Activated T-helper 17 cell treated with anti-CD3 and anti-CD28 coated beads, Interleukin-2, amount 50 U/mL, for 72 hours (primary cell): ENCODE measurements at regions not wholly inside any gene's neighbourhood (a gene's known extent, or its start where the extent isn't known, plus 50 kb on each side); places are given as distances from the start of the nearest gene placed in this dataset.

Experiments used
- ATAC-seq: fragments of 150-1000 bp; cut with Tn5 transposase; replicated peaks from 2 replicates; pipeline ENCODE4 v1.10.0; 2021; ENCODE audit warnings: mild to moderate bottlenecking, moderate library complexity
- H3K27ac Mint-ChIP-seq: one replicate; pipeline ENCODE4 v1.8.0; 2022; ENCODE audit warnings: mixed read lengths
- H3K27me3 Mint-ChIP-seq: one replicate; pipeline ENCODE4 v1.8.0; 2022; ENCODE audit warnings: mixed read lengths
- H3K36me3 Mint-ChIP-seq: one replicate; pipeline ENCODE4 v1.8.0; 2022; ENCODE audit warnings: low read depth, mild to moderate bottlenecking, mixed read lengths
- H3K4me1 Mint-ChIP-seq: one replicate; pipeline ENCODE4 v1.8.0; 2022; ENCODE audit warnings: mixed read lengths
- H3K4me3 Mint-ChIP-seq: one replicate; pipeline ENCODE4 v1.8.0; 2022; ENCODE audit warnings: mild to moderate bottlenecking, mixed read lengths
- H3K9me3 Mint-ChIP-seq: one replicate; pipeline ENCODE4 v1.8.0; 2022; ENCODE audit warnings: mixed read lengths

DNA sequence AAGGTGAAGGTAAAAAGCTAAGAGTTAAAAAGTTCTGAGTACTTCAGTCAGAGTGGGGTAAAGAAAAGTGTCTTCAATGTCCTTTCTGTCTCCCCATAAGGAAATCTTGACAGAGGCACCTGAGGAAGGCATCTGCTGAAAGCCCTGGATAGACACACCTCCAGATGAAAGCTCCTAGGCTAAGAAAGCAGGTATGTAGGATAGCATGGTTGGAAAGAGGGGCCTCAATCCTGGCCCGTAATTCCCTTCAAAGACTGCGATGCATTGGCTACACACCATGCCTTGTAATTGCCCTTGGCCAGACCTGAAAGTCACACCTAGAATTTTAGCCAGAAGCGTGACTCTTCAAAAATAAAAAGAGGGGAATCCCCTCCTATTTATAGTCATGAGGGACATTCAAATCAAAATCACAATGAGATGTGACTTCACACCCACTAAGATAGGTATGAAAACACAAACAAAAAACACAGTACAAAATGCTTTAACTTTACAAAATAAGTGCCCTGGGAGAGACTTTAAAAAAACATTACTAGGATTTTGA, 809.7 kb downstream of the IPMK start:
- Mint-ChIP-seq H3K4me3 (no peak overlapping the region), H3K27me3 (no peaks in the 10 kb centered on the region), H3K4me1 (no peaks in the 10 kb centered on the region), H3K27ac (no peak overlapping the region), H3K36me3 (no peaks in the 10 kb centered on the region), H3K9me3 (peaks cover 11% of the 10 kb centered on the region)
- ATAC-seq = no peak

DNA sequence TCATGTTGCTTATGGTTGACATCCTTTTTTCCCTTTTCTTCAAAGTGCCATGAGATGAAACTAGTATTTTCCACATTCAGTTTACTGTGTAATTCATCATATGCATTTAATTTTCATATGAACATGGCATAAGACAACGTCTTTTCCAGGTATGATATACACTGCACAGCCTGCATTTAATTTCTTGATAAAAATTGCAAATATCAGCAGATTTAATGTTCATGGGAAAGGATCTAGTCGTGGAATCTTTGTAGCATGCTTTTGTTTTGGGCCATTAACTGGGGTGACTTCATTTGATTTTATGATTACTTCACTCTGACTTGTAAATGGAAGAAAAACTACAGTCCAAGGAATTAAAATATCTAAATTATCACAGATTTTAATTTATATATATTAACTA, 837.3 kb downstream of the IPMK start:
- Mint-ChIP-seq H3K4me3 (no peak overlapping the region), H3K27ac (no peak overlapping the region), H3K9me3 (no peaks in the 10 kb centered on the region), H3K27me3 (no peaks in the 10 kb centered on the region), H3K36me3 (no peaks in the 10 kb centered on the region), H3K4me1 (no peaks in the 10 kb centered on the region)
- no peak for ATAC-seq

DNA sequence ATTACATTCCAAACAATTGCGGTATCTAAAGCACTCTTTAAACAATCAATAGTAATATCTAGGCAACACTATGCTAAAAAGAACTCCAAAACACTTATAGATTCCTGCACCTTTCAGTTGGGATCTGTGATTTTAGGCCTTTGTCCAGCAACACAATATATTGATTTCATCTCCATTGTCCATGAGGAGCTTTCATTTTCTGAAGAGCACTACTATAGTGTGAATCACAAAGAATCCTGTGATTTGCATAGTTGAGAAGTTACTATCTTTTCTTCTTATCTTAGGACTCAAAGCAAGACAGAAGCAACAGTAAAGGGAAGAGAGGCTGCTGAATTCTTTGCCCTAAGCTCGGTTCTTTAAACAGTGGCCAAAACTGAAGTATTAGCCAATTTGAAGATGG, 846.8 kb downstream of the IPMK start:
- Mint-ChIP-seq H3K4me3 (no peak overlapping the region), H3K36me3 (no peaks in the 10 kb centered on the region), H3K4me1 (no peaks in the 10 kb centered on the region), H3K27ac (no peak overlapping the region), H3K9me3 (no peaks in the 10 kb centered on the region), H3K27me3 (no peaks in the 10 kb centered on the region)
- no peak for ATAC-seq

DNA sequence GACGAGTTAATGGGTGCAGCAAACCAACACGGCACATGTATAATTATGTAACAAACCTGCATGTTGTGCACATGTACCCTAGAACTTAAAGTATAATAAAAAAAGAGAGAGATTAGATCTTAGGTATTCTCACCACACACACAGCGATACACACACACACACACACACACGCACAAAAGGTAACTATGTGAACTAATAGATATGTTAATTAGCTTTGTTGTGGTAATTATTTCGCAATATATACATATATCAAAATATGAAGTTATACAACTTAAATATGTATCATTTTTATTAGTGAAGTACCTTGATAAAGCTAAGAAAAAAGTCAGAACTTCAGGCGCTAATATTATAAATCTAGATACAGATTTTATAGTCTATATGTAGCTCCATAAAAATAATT, 849.2 kb downstream of the IPMK start:
- H3K9me3 Mint-ChIP-seq = peaks cover 5% of the 10 kb centered on the region
- no peak overlapping the region for H3K4me3 Mint-ChIP-seq
- H3K4me1 Mint-ChIP-seq = no peaks in the 10 kb centered on the region
- no peak overlapping the region for H3K27ac Mint-ChIP-seq
- H3K36me3 Mint-ChIP-seq = no peaks in the 10 kb centered on the region
- ATAC-seq = no peak
- no peaks in the 10 kb centered on the region for H3K27me3 Mint-ChIP-seq

DNA sequence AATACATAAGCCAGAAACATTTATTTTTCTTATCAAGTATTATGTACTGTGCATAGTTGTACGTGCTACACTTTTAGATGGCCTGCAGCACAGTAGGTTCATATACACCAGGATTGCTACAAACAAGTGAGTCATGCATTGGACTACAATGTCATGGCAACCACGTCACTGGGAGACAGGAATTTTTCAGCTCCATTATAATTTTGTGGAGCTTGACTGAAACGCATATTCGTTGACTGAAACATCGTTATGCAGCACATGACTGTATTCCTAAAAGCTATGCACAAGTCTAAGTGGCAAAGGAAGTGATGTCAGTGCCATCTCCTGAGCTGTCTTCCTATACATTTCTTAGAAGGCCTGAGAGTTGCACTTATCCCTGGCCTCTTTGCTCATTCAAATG, 871.8 kb downstream of the IPMK start:
- Mint-ChIP-seq H3K36me3 (no peaks in the 10 kb centered on the region), H3K4me3 (no peak overlapping the region), H3K27ac (no peak overlapping the region), H3K4me1 (no peaks in the 10 kb centered on the region), H3K9me3 (peaks cover 8% of the 10 kb centered on the region), H3K27me3 (no peaks in the 10 kb centered on the region)
- ATAC-seq = no peak

DNA sequence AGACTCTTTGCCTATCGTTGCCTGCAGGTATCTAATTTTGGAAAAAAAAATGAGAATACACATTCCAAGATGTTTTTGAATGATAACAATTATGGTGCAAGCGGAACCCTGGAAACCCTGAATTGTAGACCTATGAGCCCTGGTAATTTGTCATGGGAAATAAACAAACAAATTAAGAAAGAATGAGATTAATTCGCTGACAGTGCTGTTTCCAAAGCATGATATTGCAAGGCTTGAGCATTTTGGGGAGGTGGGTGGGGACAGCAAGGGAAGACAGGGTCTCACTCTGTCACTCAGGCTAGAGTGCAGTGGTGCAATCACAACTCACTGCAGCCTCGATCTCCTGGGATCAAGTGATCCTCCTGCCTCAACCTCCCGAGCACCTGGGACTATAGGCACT, 900.3 kb downstream of the IPMK start:
- ATAC-seq = no peak
- Mint-ChIP-seq H3K9me3 (no peaks in the 10 kb centered on the region), H3K27me3 (no peaks in the 10 kb centered on the region), H3K36me3 (no peaks in the 10 kb centered on the region), H3K4me3 (no peak overlapping the region), H3K27ac (no peak overlapping the region), H3K4me1 (no peaks in the 10 kb centered on the region)

DNA sequence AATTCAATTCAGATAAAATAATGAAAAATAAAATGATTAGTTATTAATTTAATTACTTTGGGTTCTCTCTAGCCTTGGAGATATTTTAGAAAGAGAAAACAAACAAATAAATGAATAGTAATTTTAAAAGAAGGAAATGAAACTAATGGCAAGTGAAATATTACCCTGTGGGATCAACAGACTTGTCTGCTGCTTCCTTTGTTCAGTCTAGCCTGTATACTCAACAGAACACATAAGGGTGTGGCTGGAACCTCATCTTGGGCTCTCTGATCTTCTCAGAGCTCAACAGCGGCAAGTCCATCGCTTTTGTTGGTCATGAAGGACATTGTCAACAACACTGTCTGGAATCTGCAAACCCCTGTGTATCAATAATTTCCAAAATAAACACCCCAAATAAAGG, 904.9 kb downstream of the IPMK start:
- Mint-ChIP-seq H3K27ac (no peak overlapping the region), H3K4me1 (no peaks in the 10 kb centered on the region), H3K27me3 (no peaks in the 10 kb centered on the region), H3K9me3 (no peaks in the 10 kb centered on the region), H3K4me3 (no peak overlapping the region), H3K36me3 (no peaks in the 10 kb centered on the region)
- ATAC-seq = no peak

DNA sequence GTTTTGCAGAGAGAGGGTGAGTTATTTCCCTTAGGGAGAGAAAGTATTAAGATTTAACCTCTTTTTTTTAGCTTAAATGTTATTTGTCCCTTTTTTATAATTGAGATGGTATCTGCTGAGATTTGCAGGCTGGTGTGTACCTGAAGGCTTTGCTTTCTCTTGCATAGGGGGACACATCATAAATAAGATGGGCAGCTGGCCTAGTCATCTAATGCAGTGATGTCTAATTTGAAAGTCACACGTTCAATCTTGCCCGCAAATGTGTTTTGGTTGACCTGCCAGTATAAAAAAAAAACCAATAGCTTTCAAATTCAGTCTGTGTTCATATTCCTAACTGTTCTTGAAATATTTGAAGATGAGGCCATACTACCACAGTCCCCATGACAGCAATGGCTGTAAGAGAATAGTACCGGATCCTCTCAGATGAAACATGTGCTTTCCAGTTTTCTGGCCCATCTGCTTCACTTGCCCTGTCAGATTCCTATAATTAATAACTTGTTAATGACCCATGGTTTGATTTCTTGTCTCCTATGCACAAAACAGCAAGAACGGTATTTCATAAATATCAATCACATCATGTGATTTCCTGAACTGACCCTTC, 914.2 kb downstream of the IPMK start:
- Mint-ChIP-seq H3K27ac (no peak overlapping the region), H3K27me3 (no peaks in the 10 kb centered on the region), H3K4me3 (no peak overlapping the region), H3K9me3 (peaks cover 4% of the 10 kb centered on the region), H3K36me3 (no peaks in the 10 kb centered on the region), H3K4me1 (no peaks in the 10 kb centered on the region)
- no peak for ATAC-seq

DNA sequence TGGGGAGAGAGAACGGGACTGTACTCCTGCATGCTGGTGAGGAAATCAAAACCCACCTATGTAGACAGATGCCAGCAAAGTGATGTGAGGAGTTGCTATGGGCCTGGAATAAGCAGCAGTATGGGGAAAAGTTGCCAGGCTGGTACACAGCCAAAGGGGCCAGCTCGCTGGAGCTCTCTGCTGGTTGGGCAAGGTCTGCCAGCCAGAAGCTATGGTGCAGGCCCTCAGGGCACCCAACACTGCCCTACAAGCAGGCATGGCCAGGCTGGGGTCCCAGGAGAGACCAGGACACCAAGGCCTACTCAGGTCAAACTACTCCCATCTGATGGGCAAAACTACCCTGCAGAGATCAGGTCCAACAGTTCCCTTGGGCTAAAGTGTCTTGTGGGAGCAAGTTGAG, 916.6 kb downstream of the IPMK start:
- no peak for ATAC-seq

DNA sequence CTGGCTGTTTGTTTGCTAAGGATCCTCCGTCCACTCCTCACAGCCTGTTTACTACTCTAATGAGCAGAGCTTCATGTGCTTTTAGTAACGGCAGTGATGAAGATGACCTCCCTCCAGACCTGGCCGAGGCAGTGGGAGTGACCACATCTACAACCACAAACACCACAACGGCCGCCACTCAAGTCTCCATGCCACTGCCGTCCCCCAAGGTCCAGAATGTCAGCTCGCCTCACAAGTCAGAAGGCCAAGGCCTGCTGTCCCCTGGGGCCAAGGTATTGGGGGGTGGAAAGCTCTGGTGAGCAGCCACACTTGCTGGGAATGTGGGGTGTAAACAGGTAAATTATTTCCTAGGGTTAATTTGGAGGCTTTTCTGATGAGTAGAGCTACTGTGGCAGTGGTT, 926.4 kb downstream of the IPMK start:
- Mint-ChIP-seq H3K9me3 (peaks cover 9% of the 10 kb centered on the region), H3K4me1 (no peaks in the 10 kb centered on the region), H3K4me3 (no peak overlapping the region), H3K27me3 (no peaks in the 10 kb centered on the region), H3K27ac (no peak overlapping the region), H3K36me3 (no peaks in the 10 kb centered on the region)
- no peak for ATAC-seq

More for the DNA sequence above, 916.6 kb downstream of the IPMK start:
- Mint-ChIP-seq H3K27ac (no peak overlapping the region), H3K36me3 (no peaks in the 10 kb centered on the region), H3K4me3 (no peak overlapping the region), H3K9me3 (peaks cover 4% of the 10 kb centered on the region), H3K27me3 (no peaks in the 10 kb centered on the region), H3K4me1 (no peaks in the 10 kb centered on the region)

DNA sequence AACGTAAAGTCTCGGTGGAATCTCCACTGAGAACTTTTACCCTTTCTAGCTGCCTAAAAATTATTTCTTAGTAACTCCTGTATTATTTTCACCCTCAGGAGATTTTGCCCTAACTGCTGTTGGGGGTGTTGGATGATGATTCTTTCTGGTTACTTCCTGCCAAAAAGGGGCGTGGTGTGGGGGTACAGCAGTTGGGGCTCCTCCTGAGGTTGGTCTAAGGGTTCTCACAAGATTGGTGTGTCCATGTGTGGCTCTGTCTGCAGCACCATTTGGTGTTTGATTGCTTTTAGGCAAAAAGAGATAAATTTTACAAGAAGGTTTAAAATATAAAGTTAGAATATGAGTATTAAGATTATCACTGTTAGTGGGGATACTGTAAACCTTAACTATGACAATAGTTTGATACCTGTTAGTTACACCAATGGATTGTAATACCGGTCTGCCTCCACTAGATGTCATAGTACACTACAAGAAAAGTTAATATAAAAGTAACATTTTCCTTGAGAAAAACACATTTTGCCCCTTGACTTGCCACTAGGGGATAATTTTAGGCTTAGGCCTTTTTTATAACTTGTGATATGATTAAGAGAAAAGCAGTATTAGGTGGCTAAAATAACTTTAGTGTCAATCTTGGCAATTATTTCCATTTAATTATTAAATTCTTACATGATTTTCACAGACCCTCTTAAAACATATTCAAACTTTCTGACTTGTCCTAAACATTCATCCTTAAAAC, 928.7 kb downstream of the IPMK start:
- H3K4me1 Mint-ChIP-seq = no peaks in the 10 kb centered on the region
- no peak for ATAC-seq
- H3K27ac Mint-ChIP-seq = no peak overlapping the region
- no peaks in the 10 kb centered on the region for H3K27me3 Mint-ChIP-seq
- H3K4me3 Mint-ChIP-seq = no peak overlapping the region
- H3K9me3 Mint-ChIP-seq = peaks cover 4% of the 10 kb centered on the region
- no peaks in the 10 kb centered on the region for H3K36me3 Mint-ChIP-seq

DNA sequence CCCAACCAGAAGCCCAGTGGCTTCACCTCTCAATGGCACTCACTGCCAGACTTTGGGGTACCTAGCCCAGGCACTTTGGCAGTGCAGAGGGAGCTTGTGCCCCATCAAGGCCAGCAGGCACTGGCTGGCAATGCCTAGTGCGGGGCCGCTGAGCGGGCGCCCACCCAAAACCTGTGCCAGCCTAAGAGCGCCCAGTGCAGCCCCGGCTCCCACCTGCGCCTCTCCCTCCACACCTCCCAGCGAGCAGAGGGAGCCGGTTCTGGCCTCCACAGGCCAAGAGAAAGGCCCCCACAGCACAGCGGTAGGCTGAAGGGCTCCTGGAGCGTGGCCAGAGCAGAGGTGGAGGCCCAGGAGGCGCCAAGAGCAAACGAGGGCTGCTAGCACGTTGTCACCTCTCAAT, 930.8 kb downstream of the IPMK start:
- Mint-ChIP-seq H3K27ac (no peak overlapping the region), H3K4me3 (no peak overlapping the region), H3K4me1 (no peaks in the 10 kb centered on the region), H3K36me3 (no peaks in the 10 kb centered on the region), H3K27me3 (no peaks in the 10 kb centered on the region), H3K9me3 (no peaks in the 10 kb centered on the region)
- no peak for ATAC-seq

DNA sequence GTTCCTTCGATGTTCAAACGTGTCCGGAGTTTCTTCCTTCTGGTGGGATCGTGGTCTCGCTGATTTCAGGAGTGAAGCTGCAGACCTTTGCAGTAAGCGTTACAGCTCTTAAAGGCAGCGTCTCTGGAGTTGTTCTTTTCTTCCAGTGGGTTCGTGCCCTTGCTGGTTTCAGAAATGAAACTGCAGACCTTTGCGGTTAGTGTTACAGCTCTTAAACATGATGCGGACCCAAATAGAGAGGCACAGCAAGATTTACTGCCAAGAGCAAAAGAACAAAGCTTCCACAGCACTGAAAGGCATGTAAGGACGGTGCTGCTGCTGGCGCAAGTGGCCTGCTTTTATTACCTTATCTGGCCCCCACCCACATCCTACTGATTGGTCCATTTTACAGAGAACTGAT, 931.4 kb downstream of the IPMK start:
- Mint-ChIP-seq H3K4me1 (no peaks in the 10 kb centered on the region), H3K36me3 (no peaks in the 10 kb centered on the region), H3K27me3 (no peaks in the 10 kb centered on the region), H3K9me3 (no peaks in the 10 kb centered on the region), H3K27ac (no peak overlapping the region), H3K4me3 (no peak overlapping the region)
- no peak for ATAC-seq

DNA sequence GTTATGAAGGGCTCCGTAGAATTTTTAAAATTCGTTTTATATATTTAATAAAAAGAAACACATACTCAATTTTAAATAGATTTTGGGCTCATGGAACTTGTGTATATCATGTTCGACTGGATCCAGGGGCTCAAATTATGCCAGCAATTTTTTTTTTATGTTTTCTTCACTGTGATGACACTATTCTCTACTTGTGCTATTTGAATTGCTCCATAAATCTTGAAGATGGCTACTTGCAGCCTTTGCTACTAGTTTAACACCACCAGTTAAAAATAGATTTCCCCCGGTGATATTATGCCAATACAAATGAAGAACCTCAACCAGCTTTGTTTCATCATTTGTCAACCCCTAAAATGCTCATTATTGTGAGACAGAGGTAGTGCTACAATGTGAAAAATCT, 933.2 kb downstream of the IPMK start:
- Mint-ChIP-seq H3K27me3 (no peaks in the 10 kb centered on the region), H3K4me1 (no peaks in the 10 kb centered on the region), H3K27ac (no peak overlapping the region), H3K4me3 (no peak overlapping the region), H3K36me3 (no peaks in the 10 kb centered on the region), H3K9me3 (no peaks in the 10 kb centered on the region)
- no peak for ATAC-seq

DNA sequence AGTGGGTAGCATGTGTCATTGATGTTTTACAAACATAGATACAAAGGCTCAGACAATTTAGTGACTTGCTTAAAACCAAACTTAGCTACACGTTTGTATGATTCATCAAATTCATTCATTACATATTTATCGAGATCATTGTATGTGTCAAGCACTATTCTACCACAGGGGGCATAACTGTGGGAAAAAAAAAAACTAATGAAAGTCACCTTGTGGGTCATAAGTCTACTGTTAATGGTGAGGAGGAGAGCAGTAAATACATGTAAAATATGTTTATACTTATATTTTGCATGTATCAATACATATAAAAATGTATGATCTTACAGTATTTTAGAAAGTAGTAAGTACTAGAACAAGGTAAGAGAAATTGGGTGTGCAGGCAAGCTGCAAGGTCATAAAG, 933.8 kb downstream of the IPMK start:
- Mint-ChIP-seq H3K27ac (no peak overlapping the region), H3K27me3 (no peaks in the 10 kb centered on the region), H3K9me3 (no peaks in the 10 kb centered on the region), H3K36me3 (no peaks in the 10 kb centered on the region), H3K4me3 (no peak overlapping the region), H3K4me1 (no peaks in the 10 kb centered on the region)
- no peak for ATAC-seq
